Neuronal stem cell (in vitro differentiated cells): ENCODE measurements at regions not wholly inside any gene's neighbourhood (a gene's known extent, or its start where the extent isn't known, plus 50 kb on each side); places are given as distances from the start of the nearest gene placed in this dataset.

Experiments
- DNase-seq: peaks from one replicate; pipeline ENCODE4 v3.0.0-alpha.2; 2013; ENCODE audit warnings: low spot score
- H2AFZ ChIP-seq: one replicate; pipeline ENCODE4 v1.6.1; 2013; ENCODE audit warnings: mild to moderate bottlenecking, low read length, inconsistent platforms
- H2AK5ac ChIP-seq: 2 replicates; pipeline ENCODE4 v1.6.1; 2013; ENCODE audit warnings: low read depth, mild to moderate bottlenecking, inconsistent platforms, low read length, moderate library complexity, mixed read lengths
- H2BK120ac ChIP-seq: 2 replicates; pipeline ENCODE4 v1.6.1; 2013; ENCODE audit warnings: low read depth, mild to moderate bottlenecking, inconsistent platforms, low read length, moderate library complexity, mixed read lengths
- H2BK12ac ChIP-seq: one replicate; pipeline ENCODE4 v1.6.1; 2013; ENCODE audit warnings: low read length, inconsistent platforms
- H2BK15ac ChIP-seq: 2 replicates; pipeline ENCODE4 v1.6.1; 2013; ENCODE audit warnings: mild to moderate bottlenecking, low read length, inconsistent platforms, mixed read lengths
- H2BK5ac ChIP-seq: one replicate; pipeline ENCODE4 v1.6.1; 2013; ENCODE audit warnings: inconsistent platforms, mild to moderate bottlenecking, low read length, moderate library complexity
- H3K14ac ChIP-seq: one replicate; pipeline ENCODE4 v1.6.1; 2013; ENCODE audit warnings: low read length, inconsistent platforms
- H3K18ac ChIP-seq: 2 replicates; pipeline ENCODE4 v1.6.1; 2013; ENCODE audit warnings: low read length, inconsistent platforms
- H3K23ac ChIP-seq: 2 replicates; pipeline ENCODE4 v1.6.1; 2013; ENCODE audit warnings: low read depth, mild to moderate bottlenecking, mixed read lengths, low read length, inconsistent platforms; ENCODE audit not compliant: poor library complexity
- H3K27ac ChIP-seq: replicated peaks from 3 replicates; pipeline ENCODE4 v1.5.1; 2013; ENCODE audit warnings: low read length, inconsistent platforms
- H3K27me3 ChIP-seq, 3 experiments: 2 replicates each; pipeline ENCODE4 v1.6.1; 2013; ENCODE audit warnings: low read length in 3 of 3, mild to moderate bottlenecking in 2 of 3, inconsistent platforms in 1 of 3, low read depth in 1 of 3, mixed read lengths in 1 of 3, moderate library complexity in 1 of 3; ENCODE audit not compliant: control insufficient read depth in 3 of 3, insufficient read depth in 3 of 3
- H3K36me3 ChIP-seq, 2 donors: replicated peaks in 1 of 2; 2 replicates each; pipeline ENCODE4 v1.6.1; 2013; ENCODE audit warnings: low read length in 2 of 2; ENCODE audit not compliant: control insufficient read depth in 2 of 2, insufficient read depth in 2 of 2
- H3K4ac ChIP-seq: 2 replicates; pipeline ENCODE4 v1.6.1; 2013; ENCODE audit warnings: inconsistent platforms, mild to moderate bottlenecking, low read length, moderate library complexity
- H3K4me1 ChIP-seq, 2 donors: 1 replicate in 1 of 2; 2 replicates in 1 of 2; pipeline ENCODE4 v1.6.1; 2013; ENCODE audit warnings: low read length in 2 of 2, low read depth in 1 of 2; ENCODE audit not compliant: control insufficient read depth in 2 of 2, insufficient read depth in 1 of 2
- H3K4me2 ChIP-seq: one replicate; pipeline ENCODE4 v1.6.1; 2013; ENCODE audit warnings: mild to moderate bottlenecking, low read length, inconsistent platforms; ENCODE audit not compliant: insufficient read depth, poor library complexity, severe bottlenecking
- H3K4me3 ChIP-seq, 2 donors: 2 replicates each; pipeline ENCODE4 v1.5.1; 2013; ENCODE audit warnings: low read length in 2 of 2, mild to moderate bottlenecking in 2 of 2, inconsistent platforms in 1 of 2, moderate library complexity in 1 of 2
- H3K79me1 ChIP-seq: one replicate; pipeline ENCODE4 v1.6.1; 2013; ENCODE audit warnings: low read depth, mild to moderate bottlenecking, inconsistent platforms, low read length, moderate library complexity
- H3K9ac ChIP-seq: one replicate; pipeline ENCODE4 v1.6.1; 2013; ENCODE audit warnings: mild to moderate bottlenecking, low read depth, low read length, inconsistent platforms; ENCODE audit not compliant: poor library complexity
- H3K9me3 ChIP-seq, 2 donors: replicated peaks in 1 of 2; 2 replicates each; pipeline versions ENCODE3 to v1.6.1; 2013; ENCODE audit warnings: low read length in 2 of 2, mild to moderate bottlenecking in 2 of 2, inconsistent platforms in 1 of 2, low read depth in 1 of 2, mixed read lengths in 1 of 2, moderate library complexity in 1 of 2; ENCODE audit not compliant: control insufficient read depth in 2 of 2, insufficient read depth in 1 of 2
- H4K8ac ChIP-seq: one replicate; pipeline ENCODE4 v1.6.1; 2013; ENCODE audit warnings: low read depth, mild to moderate bottlenecking, inconsistent platforms, low read length, moderate library complexity
- H4K91ac ChIP-seq: one replicate; pipeline ENCODE4 v1.6.1; 2013; ENCODE audit warnings: low read length, low read depth, mild to moderate bottlenecking, inconsistent platforms; ENCODE audit not compliant: poor library complexity
- WGBS, 2 donors: extraction: QIAGEN DNeasy Blood & Tissue Kit; methylation state at CpG; one replicate each; pipeline ENCODE4 v1.1.7; 2013; ENCODE audit warnings: missing lambda C conversion rate in 2 of 2, mixed read lengths in 1 of 2; ENCODE audit not compliant: insufficient read length in 2 of 2, insufficient replicate concordance in 1 of 2; ENCODE audit errors: extremely low coverage in 2 of 2; 5-methylcytosine and 5-hydroxymethylcytosine counted together

- Histone ChIP-seq H3K4me2 (no peak overlapping the region), H3K14ac (no peak overlapping the region), H3K9ac (no peak overlapping the region), H3K23ac (no peak overlapping the region), H3K27me3 (no peaks in the 10 kb centered on the region), H4K8ac (no peak overlapping the region), H4K91ac (no peak overlapping the region), H3K36me3 (no peaks in the 10 kb centered on the region), H3K9me3 (peaks cover 0 to 1% of the 10 kb centered on the region in 2 donors), H2AK5ac (no peak overlapping the region), H2BK120ac (no peak overlapping the region), H3K27ac (no peak overlapping the region), H3K79me1 (no peaks in the 10 kb centered on the region), H3K4me3 (no peak overlapping the region), H3K4ac (no peak overlapping the region), H2BK5ac (no peak overlapping the region), H2BK15ac (no peak overlapping the region), H2BK12ac (no peak overlapping the region), H2AFZ (no peak overlapping the region), H3K18ac (peak overlapping the region; percentile 7), H3K4me1 (peaks cover 0 to 10% of the 10 kb centered on the region in 2 donors)
- WGBS, 2 donors = no CpG with 5 or more reads among the region's 8 CpGs
- no peak for DNase-seq
Observed at GRCh38 chr17:34736611-34737010, 157.2 kb downstream of the TMEM132E start.

- Histone ChIP-seq H3K4me3 (no peak overlapping the region), H2BK12ac (no peak overlapping the region), H3K23ac (no peak overlapping the region), H3K14ac (no peak overlapping the region), H2BK5ac (no peak overlapping the region), H2BK120ac (no peak overlapping the region), H3K9me3 (peaks cover 0 to 4% of the 10 kb centered on the region in 2 donors), H3K4me1 (no peaks in the 10 kb centered on the region), H4K8ac (no peak overlapping the region), H3K27me3 (no peaks in the 10 kb centered on the region), H2BK15ac (no peak overlapping the region), H3K36me3 (no peaks in the 10 kb centered on the region), H2AFZ (no peak overlapping the region), H4K91ac (no peak overlapping the region), H3K9ac (no peak overlapping the region), H2AK5ac (no peak overlapping the region), H3K79me1 (no peaks in the 10 kb centered on the region), H3K4me2 (no peak overlapping the region), H3K27ac (no peak overlapping the region), H3K18ac (no peak overlapping the region), H3K4ac (no peak overlapping the region)
- no peak for DNase-seq
- WGBS, 2 donors = no CpG with 5 or more reads among the region's 5 CpGs
Observed at GRCh38 chr17:34733333-34733732, 154.0 kb downstream of the TMEM132E start.

- Histone ChIP-seq H3K4me3 (no peak overlapping the region), H3K4me2 (no peak overlapping the region), H2BK5ac (no peak overlapping the region), H3K4me1 (no peaks in the 10 kb centered on the region), H3K4ac (no peak overlapping the region), H4K91ac (no peak overlapping the region), H3K27me3 (no peaks in the 10 kb centered on the region), H2BK12ac (no peak overlapping the region), H3K9me3 (peaks cover 0 to 4% of the 10 kb centered on the region in 2 donors), H2BK15ac (no peak overlapping the region), H3K14ac (no peak overlapping the region), H4K8ac (no peak overlapping the region), H2AFZ (no peak overlapping the region), H3K18ac (no peak overlapping the region), H3K27ac (no peak overlapping the region), H3K23ac (no peak overlapping the region), H3K36me3 (no peaks in the 10 kb centered on the region), H3K9ac (no peak overlapping the region), H2BK120ac (no peak overlapping the region), H2AK5ac (no peak overlapping the region), H3K79me1 (no peaks in the 10 kb centered on the region)
- no peak for DNase-seq
- WGBS, 2 donors = no CpG with 5 or more reads among the region's 3 CpGs
Observed at GRCh38 chr17:34730816-34731215, 151.4 kb downstream of the TMEM132E start.

- no CpG with 5 or more reads among the region's 10 CpGs for WGBS, 2 donors
Observed at GRCh38 chr17:34728771-34729310, 149.5 kb downstream of the TMEM132E start.

More at GRCh38 chr17:34728771-34729310, 149.5 kb downstream of the TMEM132E start:
- no peak overlapping the region for H3K23ac ChIP-seq
- no peak overlapping the region for H2AFZ ChIP-seq
- H3K79me1 ChIP-seq = no peaks in the 10 kb centered on the region
- H4K8ac ChIP-seq = no peak overlapping the region
- peaks cover 0 to 4% of the 10 kb centered on the region in 2 donors for H3K9me3 ChIP-seq
- no peak overlapping the region for H3K4me2 ChIP-seq
- H3K36me3 ChIP-seq = no peaks in the 10 kb centered on the region
- no peak overlapping the region for H2BK120ac ChIP-seq
- no peak overlapping the region for H3K27ac ChIP-seq
- no peak overlapping the region for H3K4me3 ChIP-seq
- no peak overlapping the region for H3K14ac ChIP-seq
- DNase-seq = no peak
- H2BK5ac ChIP-seq = no peak overlapping the region
- H3K4me1 ChIP-seq = no peaks in the 10 kb centered on the region
- H3K18ac ChIP-seq = peak overlapping the region; percentile 60
- no peak overlapping the region for H2BK15ac ChIP-seq
- H3K9ac ChIP-seq = no peak overlapping the region
- no peak overlapping the region for H4K91ac ChIP-seq
- H3K27me3 ChIP-seq = peaks cover 0 to 3% (median 0%) of the 10 kb centered on the region in 3 experiments
- no peak overlapping the region for H2AK5ac ChIP-seq
- no peak overlapping the region for H3K4ac ChIP-seq
- H2BK12ac ChIP-seq = no peak overlapping the region
